ENCODE measurements at regions not wholly inside any gene's neighbourhood (a gene's known extent, or its start where the extent isn't known, plus 50 kb on each side); places are given as distances from the start of the nearest gene placed in this dataset.

DNA sequence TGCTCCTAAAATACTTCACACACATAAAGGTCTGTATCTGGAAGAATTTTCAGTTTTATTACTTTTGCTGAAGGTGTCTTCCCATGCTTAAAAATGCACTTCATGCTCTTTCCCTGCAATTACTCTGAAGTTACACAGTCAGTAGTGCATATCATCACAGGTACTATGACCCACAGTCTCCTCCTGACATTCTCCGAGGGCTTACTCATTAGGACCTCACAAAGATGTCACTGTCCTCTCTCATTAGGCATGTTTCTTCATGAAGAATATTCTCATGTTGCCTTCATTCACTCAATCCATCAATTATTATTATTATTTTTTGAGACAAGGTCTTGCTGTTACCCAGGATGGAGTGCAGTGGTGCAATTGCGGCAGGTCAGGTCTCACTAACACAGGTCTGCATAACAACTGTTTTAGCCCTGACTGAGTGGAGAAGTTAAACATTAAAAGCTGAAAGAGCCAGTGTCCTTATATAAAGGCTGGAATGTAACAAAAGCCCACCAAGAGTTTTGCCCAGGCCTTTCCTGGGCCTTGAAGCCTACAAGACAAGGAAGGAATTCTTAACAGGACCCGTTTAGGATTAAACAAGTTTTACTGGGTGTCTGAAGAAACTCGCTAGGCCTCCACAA lies 119.5 kb upstream of the WSCD2 start:
- no peak for TF ChIP-seq GATA1 (IDR thresholded peaks at IDR 0.05; ENCODE audit: low read depth, low read length)
- no peak for TF ChIP-seq POLR2A (IDR thresholded peaks at IDR 0.05; ENCODE audit: low read length)
- DNase-seq: no peak

GRCh38 chr12:108016022-108016564 lies 113.0 kb upstream of the WSCD2 start:
- DNase-seq: no peak
- TF ChIP-seq POLR2A (IDR thresholded peaks at IDR 0.05; ENCODE audit: low read length) (no peak), GATA1 (IDR thresholded peaks at IDR 0.05; ENCODE audit: low read depth, low read length) (no peak)

DNA sequence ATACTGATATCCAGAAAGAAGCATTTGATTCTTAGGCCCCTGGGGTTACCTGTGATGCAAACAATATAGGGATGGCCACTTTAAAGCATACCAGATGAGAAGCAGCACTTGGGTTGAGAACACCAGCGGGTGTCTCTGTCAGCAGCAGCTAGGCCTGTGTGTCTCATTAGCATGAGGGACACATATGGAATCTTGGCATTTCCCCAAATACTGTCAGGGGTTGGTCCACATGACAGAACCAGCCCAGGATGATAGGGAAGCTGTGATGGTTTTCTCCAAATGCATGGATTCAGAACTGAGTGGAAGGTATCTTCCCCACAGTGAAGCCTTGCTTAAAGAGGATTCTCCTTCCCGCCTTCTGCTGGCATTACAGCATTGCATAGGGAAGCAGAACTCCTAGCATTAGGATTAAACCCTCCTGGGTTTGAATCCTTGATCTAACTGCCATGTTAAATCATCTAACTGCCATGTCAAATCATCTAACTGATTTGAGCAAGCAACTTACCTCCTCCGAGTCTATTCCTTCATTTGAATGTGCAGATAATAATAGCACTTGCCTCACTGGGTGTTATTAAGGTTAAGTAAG lies 111.5 kb upstream of the WSCD2 start:
- DNase-seq: no peak
- TF ChIP-seq POLR2A (IDR thresholded peaks at IDR 0.05; ENCODE audit: low read length) (no peak), GATA1 (IDR thresholded peaks at IDR 0.05; ENCODE audit: low read depth, low read length) (no peak)

- DNase-seq: no peak
- TF ChIP-seq GATA1 (IDR thresholded peaks at IDR 0.05; ENCODE audit: low read depth, low read length) (no peak), POLR2A (IDR thresholded peaks at IDR 0.05; ENCODE audit: low read length) (no peak)
These were observed 109.2 kb upstream of the WSCD2 start for GRCh38 chr12:108019862-108020261.

GRCh38 chr12:108021141-108021540 lies 107.9 kb upstream of the WSCD2 start:
- no peak for TF ChIP-seq GATA1 (IDR thresholded peaks at IDR 0.05; ENCODE audit: low read depth, low read length)
- no peak for TF ChIP-seq POLR2A (IDR thresholded peaks at IDR 0.05; ENCODE audit: low read length)

GRCh38 chr12:108021949-108022522 lies 107.1 kb upstream of the WSCD2 start:
- no peak for TF ChIP-seq GATA1 (IDR thresholded peaks at IDR 0.05; ENCODE audit: low read depth, low read length)
- no peak for TF ChIP-seq POLR2A (IDR thresholded peaks at IDR 0.05; ENCODE audit: low read length)
- DNase-seq: no peak

More at GRCh38 chr12:108021141-108021540, 107.9 kb upstream of the WSCD2 start:
- no peak for DNase-seq

GRCh38 chr12:108029051-108029835 lies 99.8 kb upstream of the WSCD2 start:
- DNase-seq: no peak
- TF ChIP-seq GATA1 (IDR thresholded peaks at IDR 0.05; ENCODE audit: low read depth, low read length): no peak
- TF ChIP-seq POLR2A (IDR thresholded peaks at IDR 0.05; ENCODE audit: low read length): no peak

DNA sequence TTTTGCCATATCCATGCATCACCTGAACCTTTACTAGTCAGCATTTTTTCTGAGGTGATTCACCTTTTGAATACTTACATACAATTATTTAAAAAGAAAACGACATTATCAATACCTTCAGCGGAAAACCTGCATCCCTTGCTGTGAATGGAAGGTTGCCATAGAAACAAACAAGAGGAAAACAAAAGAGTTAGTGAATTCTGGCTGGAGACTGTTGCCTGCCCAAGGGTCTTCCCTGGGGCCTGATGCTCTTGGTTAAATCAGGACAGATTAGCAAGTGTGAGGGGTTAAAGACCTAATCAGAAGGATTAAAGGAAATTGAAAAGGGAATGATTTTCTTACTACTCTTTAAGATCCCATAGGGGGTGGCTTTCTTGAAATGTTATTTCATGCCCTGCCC lies 96.0 kb upstream of the WSCD2 start:
- TF ChIP-seq GATA1 (IDR thresholded peaks at IDR 0.05; ENCODE audit: low read depth, low read length): no peak
- no peak for TF ChIP-seq POLR2A (IDR thresholded peaks at IDR 0.05; ENCODE audit: low read length)
- DNase-seq: no peak

GRCh38 chr12:108035372-108035771 lies 93.7 kb upstream of the WSCD2 start:
- TF ChIP-seq POLR2A (IDR thresholded peaks at IDR 0.05; ENCODE audit: low read length) (no peak), GATA1 (IDR thresholded peaks at IDR 0.05; ENCODE audit: low read depth, low read length) (no peak)
- no peak for DNase-seq

- no peak for DNase-seq
- no peak for TF ChIP-seq POLR2A (IDR thresholded peaks at IDR 0.05; ENCODE audit: low read length)
- TF ChIP-seq GATA1 (IDR thresholded peaks at IDR 0.05; ENCODE audit: low read depth, low read length): no peak
These were observed 91.1 kb upstream of the WSCD2 start for GRCh38 chr12:108037960-108038359.

DNA sequence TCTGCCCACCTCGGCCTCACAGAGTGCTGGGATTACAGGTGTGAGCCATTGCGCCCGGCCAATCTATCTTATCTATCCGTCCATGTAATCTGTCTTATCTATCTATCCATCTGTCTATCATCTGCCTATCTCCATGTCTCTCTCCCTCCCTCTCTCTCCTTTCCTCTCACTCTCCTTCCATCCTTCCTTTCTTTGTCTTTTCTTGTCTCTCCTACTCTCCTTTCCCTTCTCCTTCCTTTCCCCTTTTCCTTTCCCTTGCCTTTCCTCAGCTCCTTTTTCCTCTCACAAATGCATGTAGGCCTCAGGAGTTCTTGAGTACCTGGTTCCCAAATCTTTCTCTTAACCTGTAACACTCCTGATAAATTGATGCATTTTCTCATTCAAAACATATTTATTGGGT lies 89.3 kb upstream of the WSCD2 start:
- no peak for TF ChIP-seq GATA1 (IDR thresholded peaks at IDR 0.05; ENCODE audit: low read depth, low read length)
- TF ChIP-seq POLR2A (IDR thresholded peaks at IDR 0.05; ENCODE audit: low read length): no peak
- DNase-seq: no peak

DNA sequence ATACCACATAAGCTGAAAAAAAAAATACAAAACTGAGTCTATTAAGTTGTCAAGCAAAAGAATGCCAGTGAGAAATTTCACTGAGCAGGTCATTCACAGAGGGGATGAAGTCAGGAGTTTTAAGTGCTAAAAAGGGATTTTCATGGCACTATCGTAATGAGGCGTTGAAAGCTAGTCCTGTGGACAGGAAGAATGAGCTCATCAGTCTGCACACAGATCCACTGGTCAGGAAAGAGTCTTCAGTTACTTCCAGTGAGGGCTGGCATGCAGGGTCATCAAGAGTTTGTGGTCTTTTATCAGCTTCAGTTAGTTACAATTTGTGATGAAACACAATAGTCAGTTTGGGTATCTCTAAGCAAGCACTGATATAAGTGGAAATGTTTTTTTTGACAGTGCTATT lies 88.1 kb upstream of the WSCD2 start:
- DNase-seq: no peak
- TF ChIP-seq POLR2A (IDR thresholded peaks at IDR 0.05; ENCODE audit: low read length) (no peak), GATA1 (IDR thresholded peaks at IDR 0.05; ENCODE audit: low read depth, low read length) (no peak)

- TF ChIP-seq POLR2A (IDR thresholded peaks at IDR 0.05; ENCODE audit: low read length) (no peak), GATA1 (IDR thresholded peaks at IDR 0.05; ENCODE audit: low read depth, low read length) (no peak)
These were observed 85.8 kb upstream of the WSCD2 start for GRCh38 chr12:108043286-108043685.

More at GRCh38 chr12:108043286-108043685, 85.8 kb upstream of the WSCD2 start:
- no peak for DNase-seq
